ENCODE measurements at regions not wholly inside any gene's neighbourhood (a gene's known extent, or its start where the extent isn't known, plus 50 kb on each side); places are given as distances from the start of the nearest gene placed in this dataset.

DNA sequence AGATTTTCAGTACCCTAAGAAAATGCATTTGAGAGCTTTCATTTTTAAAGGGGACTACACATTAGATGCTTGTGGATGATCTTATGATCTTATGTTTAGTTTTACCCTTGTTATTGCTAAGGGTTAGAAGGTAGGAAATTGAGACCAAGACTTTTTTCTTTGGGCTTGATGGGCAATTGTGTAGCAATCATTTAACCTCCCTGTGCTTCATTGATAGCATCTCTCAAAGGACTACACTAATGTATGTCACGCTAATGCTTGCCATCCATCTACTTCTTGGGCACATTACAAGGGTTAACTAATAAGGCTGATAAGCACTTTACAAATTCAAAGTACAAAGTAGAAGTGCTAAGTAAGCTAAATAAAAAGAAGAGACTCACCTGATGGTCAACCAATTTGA, 189.3 kb upstream of the LRP1B start:
- no peaks in the 10 kb centered on the region for H3K9me3 ChIP-seq (ENCODE audit: control insufficient read depth, low read length)
- H3K27me3 ChIP-seq (ENCODE audit: control insufficient read depth in 1 of 2, insufficient read depth in 2 of 2, low read length in 1 of 2): no peaks in the 10 kb centered on the region
- no peak overlapping the region for H3K4me3 ChIP-seq (ENCODE audit: low read length in 2 of 2)
- no peak overlapping the region for H3K27ac ChIP-seq (ENCODE audit: low read depth in 1 of 2, low read length in 2 of 2)
- DNase-seq: no peak
- 87 to 99% methylated on average over 1 of the region's 1 CpG for WGBS, 2 donors
- no peaks in the 10 kb centered on the region for H3K4me1 ChIP-seq (ENCODE audit: control insufficient read depth in 1 of 2, insufficient read depth in 2 of 2, low read length in 2 of 2)
- ATAC-seq (ENCODE audit: low FRiP score): no peak
- intact Hi-C loops (cut with DNase I): no loop called here
- no peaks in the 10 kb centered on the region for H3K36me3 ChIP-seq (ENCODE audit: control insufficient read depth in 1 of 2, insufficient read depth in 2 of 2, low read length in 1 of 2)

DNA sequence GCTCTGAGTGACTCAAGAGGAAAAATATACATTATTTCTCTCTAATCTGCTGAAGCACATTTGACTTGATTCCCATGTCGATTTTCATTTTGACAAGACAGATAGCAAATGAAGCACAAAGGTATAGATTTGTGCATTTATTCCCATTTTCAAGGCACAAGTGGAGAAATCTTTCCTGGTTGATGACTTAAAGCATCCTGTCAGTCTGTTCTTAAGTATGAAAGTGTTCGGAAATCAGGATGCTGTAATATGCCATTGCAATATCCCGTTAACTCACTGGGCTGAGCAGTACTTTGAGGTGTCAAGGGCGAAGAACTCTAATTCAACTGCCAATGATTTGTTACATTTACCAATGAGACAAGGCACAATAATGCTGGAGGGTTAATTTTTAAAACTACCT, 185.2 kb upstream of the LRP1B start:
- H3K36me3 ChIP-seq (ENCODE audit: control insufficient read depth in 1 of 2, insufficient read depth in 2 of 2, low read length in 1 of 2): no peaks in the 10 kb centered on the region
- no peaks in the 10 kb centered on the region for H3K4me1 ChIP-seq (ENCODE audit: control insufficient read depth in 1 of 2, insufficient read depth in 2 of 2, low read length in 2 of 2)
- H3K9me3 ChIP-seq (ENCODE audit: control insufficient read depth, low read length): no peaks in the 10 kb centered on the region
- no peak for DNase-seq
- 89 to 90% methylated on average over 4 of the region's 4 CpGs for WGBS, 2 donors
- intact Hi-C loops (cut with DNase I): no loop called here
- H3K4me3 ChIP-seq (ENCODE audit: low read length in 2 of 2): no peak overlapping the region
- no peak for ATAC-seq (ENCODE audit: low FRiP score)
- H3K27ac ChIP-seq (ENCODE audit: low read depth in 1 of 2, low read length in 2 of 2): no peak overlapping the region
- H3K27me3 ChIP-seq (ENCODE audit: control insufficient read depth in 1 of 2, insufficient read depth in 2 of 2, low read length in 1 of 2): no peaks in the 10 kb centered on the region

DNA sequence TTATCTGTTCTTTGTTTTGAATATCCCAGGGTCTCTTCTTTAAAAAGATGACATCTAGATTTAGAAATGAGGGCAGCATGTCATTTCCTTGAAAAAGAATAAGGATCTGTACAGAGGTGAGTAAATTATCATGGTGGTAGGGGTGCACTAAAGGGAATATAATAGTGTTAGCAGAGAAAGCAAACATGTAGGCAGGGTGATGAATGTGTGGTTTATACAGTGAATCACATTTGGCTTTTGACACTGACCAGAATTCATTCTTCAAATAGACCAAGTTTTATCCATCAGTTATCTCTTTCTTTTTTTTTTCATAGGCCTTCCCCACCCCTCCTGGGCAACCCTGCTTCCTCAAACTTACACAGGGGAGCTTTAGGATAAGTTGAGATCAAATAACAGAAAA, 184.5 kb upstream of the LRP1B start:
- H3K27ac ChIP-seq (ENCODE audit: low read depth in 1 of 2, low read length in 2 of 2): no peak overlapping the region
- ATAC-seq (ENCODE audit: low FRiP score) (no peak), DNase-seq (no peak)
- H3K27me3 ChIP-seq (ENCODE audit: control insufficient read depth in 1 of 2, insufficient read depth in 2 of 2, low read length in 1 of 2): no peaks in the 10 kb centered on the region
- no peaks in the 10 kb centered on the region for H3K36me3 ChIP-seq (ENCODE audit: control insufficient read depth in 1 of 2, insufficient read depth in 2 of 2, low read length in 1 of 2)
- no peaks in the 10 kb centered on the region for H3K9me3 ChIP-seq (ENCODE audit: control insufficient read depth, low read length)
- no peak overlapping the region for H3K4me3 ChIP-seq (ENCODE audit: low read length in 2 of 2)
- intact Hi-C loops (cut with DNase I): no loop called here
- H3K4me1 ChIP-seq (ENCODE audit: control insufficient read depth in 1 of 2, insufficient read depth in 2 of 2, low read length in 2 of 2): no peaks in the 10 kb centered on the region

DNA sequence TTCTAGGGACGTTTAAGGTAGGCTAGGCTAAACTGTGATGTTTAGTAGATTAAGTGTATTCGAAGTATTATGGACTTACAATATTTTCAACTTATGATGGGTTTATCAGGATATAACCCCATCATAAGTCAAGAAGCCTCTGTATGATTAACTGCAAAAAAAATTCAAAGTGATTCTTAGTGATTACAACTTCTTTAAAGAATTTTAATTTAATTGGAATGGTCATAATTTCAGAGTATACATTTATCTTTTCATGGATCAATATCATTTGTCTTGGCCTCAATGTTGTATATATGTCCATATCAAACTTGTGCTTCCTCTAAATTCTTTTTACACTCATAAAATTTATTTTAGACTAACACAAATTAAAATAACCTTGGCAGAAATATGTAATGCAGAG, 183.3 kb upstream of the LRP1B start:
- Histone ChIP-seq H3K27me3 (ENCODE audit: control insufficient read depth in 1 of 2, insufficient read depth in 2 of 2, low read length in 1 of 2) (no peaks in the 10 kb centered on the region), H3K4me3 (ENCODE audit: low read length in 2 of 2) (no peak overlapping the region), H3K9me3 (ENCODE audit: control insufficient read depth, low read length) (peaks cover 2% of the 10 kb centered on the region), H3K36me3 (ENCODE audit: control insufficient read depth in 1 of 2, insufficient read depth in 2 of 2, low read length in 1 of 2) (no peaks in the 10 kb centered on the region), H3K4me1 (ENCODE audit: control insufficient read depth in 1 of 2, insufficient read depth in 2 of 2, low read length in 2 of 2) (no peaks in the 10 kb centered on the region), H3K27ac (ENCODE audit: low read depth in 1 of 2, low read length in 2 of 2) (no peak overlapping the region)
- 71 to 81% methylated on average over 2 of the region's 2 CpGs for WGBS, 2 donors
- intact Hi-C loops (cut with DNase I): no loop called here
- DNase-seq: no peak
- no peak for ATAC-seq (ENCODE audit: low FRiP score)

DNA sequence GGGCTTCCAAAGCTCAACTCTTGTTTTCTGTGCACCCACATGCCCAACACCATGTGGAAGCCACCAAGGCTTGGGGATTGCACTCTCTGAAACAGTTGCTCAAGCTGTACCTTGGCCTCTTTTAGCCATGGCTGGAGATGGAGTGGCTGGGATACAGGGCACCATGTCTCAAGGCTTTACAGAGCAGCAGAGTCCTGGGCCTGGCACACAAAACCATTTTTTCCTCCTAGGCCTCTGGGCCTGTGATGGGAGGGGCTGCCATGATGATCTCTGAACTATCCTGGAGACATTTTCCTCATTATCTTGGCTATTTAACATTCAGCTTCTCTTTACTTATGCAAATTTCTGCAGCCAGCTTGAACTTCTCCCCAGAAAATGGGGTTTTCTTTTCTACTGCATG, 179.7 kb upstream of the LRP1B start:
- no peak overlapping the region for H3K4me3 ChIP-seq (ENCODE audit: low read length in 2 of 2)
- no peaks in the 10 kb centered on the region for H3K4me1 ChIP-seq (ENCODE audit: control insufficient read depth in 1 of 2, insufficient read depth in 2 of 2, low read length in 2 of 2)
- H3K27me3 ChIP-seq (ENCODE audit: control insufficient read depth in 1 of 2, insufficient read depth in 2 of 2, low read length in 1 of 2): no peaks in the 10 kb centered on the region
- H3K36me3 ChIP-seq (ENCODE audit: control insufficient read depth in 1 of 2, insufficient read depth in 2 of 2, low read length in 1 of 2): no peaks in the 10 kb centered on the region
- ATAC-seq (ENCODE audit: low FRiP score) (no peak), DNase-seq (no peak)
- intact Hi-C loops (cut with DNase I): no loop called here
- H3K9me3 ChIP-seq (ENCODE audit: control insufficient read depth, low read length): peaks cover 2% of the 10 kb centered on the region
- no peak overlapping the region for H3K27ac ChIP-seq (ENCODE audit: low read depth in 1 of 2, low read length in 2 of 2)

DNA sequence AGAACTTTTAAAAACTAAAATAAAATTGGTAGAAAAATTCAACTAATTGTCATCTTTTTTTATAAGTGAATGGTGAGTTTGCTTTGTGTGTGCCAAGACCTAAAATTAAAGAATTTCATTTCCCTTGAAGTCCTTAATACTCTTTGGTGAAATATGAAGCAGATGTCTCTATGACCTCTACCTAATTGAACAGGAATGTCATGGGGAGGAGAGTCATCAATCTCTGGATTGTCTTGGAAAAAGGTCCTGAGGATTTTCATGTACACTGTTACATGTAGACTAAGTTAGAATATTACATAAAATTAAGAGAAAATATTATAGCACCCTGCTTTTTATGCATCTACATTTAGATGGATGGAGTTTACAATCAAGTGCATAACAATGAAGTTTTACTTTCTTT, 177.9 kb upstream of the LRP1B start:
- intact Hi-C loops (cut with DNase I): no loop called here
- no peak for ATAC-seq (ENCODE audit: low FRiP score)
- H3K27ac ChIP-seq (ENCODE audit: low read depth in 1 of 2, low read length in 2 of 2): no peak overlapping the region

DNA sequence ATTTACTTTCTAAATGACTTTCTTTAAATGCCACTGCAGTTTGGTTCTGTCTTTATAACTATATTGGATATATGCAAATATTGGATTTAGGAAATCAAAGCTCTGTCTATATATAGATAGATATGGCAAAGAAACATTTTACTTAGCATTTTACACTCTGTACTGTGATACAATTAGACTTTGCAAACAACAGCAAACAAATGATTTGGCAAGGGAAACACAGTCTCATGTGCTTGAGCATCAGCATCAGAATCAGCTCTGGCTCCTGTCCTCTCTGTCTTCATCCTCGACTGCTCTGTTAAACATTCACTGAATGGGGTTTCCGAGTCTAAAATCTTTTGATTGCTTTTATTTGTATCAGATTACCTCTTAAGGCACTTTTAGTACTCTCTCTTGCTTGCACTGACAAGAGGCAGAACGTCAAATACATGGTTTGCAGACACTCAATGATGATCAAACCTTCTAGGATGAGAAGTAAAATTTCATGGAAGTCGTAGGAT, 176.8 kb upstream of the LRP1B start:
- H3K9me3 ChIP-seq (ENCODE audit: control insufficient read depth, low read length): peaks cover 2% of the 10 kb centered on the region
- ATAC-seq (ENCODE audit: low FRiP score): no peak
- H3K4me3 ChIP-seq (ENCODE audit: low read length in 2 of 2): no peak overlapping the region
- H3K4me1 ChIP-seq (ENCODE audit: control insufficient read depth in 1 of 2, insufficient read depth in 2 of 2, low read length in 2 of 2): no peaks in the 10 kb centered on the region
- no peak for DNase-seq
- intact Hi-C loops (cut with DNase I): no loop called here
- H3K27me3 ChIP-seq (ENCODE audit: control insufficient read depth in 1 of 2, insufficient read depth in 2 of 2, low read length in 1 of 2): no peaks in the 10 kb centered on the region
- 69 to 71% methylated on average over 4 of the region's 4 CpGs for WGBS, 2 donors
- H3K27ac ChIP-seq (ENCODE audit: low read depth in 1 of 2, low read length in 2 of 2): no peak overlapping the region
- no peaks in the 10 kb centered on the region for H3K36me3 ChIP-seq (ENCODE audit: control insufficient read depth in 1 of 2, insufficient read depth in 2 of 2, low read length in 1 of 2)

More for the DNA sequence above, 177.9 kb upstream of the LRP1B start:
- DNase-seq: no peak
- Histone ChIP-seq H3K4me3 (ENCODE audit: low read length in 2 of 2) (no peak overlapping the region), H3K4me1 (ENCODE audit: control insufficient read depth in 1 of 2, insufficient read depth in 2 of 2, low read length in 2 of 2) (no peaks in the 10 kb centered on the region), H3K27me3 (ENCODE audit: control insufficient read depth in 1 of 2, insufficient read depth in 2 of 2, low read length in 1 of 2) (no peaks in the 10 kb centered on the region), H3K36me3 (ENCODE audit: control insufficient read depth in 1 of 2, insufficient read depth in 2 of 2, low read length in 1 of 2) (no peaks in the 10 kb centered on the region), H3K9me3 (ENCODE audit: control insufficient read depth, low read length) (peaks cover 2% of the 10 kb centered on the region)

DNA sequence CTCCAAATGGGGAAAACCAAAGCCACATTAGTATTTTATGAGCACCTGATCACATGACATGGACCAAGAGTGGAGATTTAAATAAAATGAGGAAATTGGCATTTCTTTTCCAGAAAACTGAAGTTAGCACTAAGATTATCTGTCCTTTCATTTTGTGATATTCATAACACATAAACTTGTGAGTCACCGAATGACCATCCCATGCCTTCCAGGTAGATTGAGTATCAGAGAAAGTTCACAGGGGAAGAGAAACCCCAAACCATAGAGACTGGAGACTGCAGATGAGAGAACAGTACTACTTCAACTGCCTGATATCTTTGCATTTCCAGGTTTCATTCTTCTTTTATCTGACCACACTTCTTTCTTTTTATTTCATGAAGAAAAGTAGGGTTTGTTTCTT, 176.3 kb upstream of the LRP1B start:
- no peaks in the 10 kb centered on the region for H3K36me3 ChIP-seq (ENCODE audit: control insufficient read depth in 1 of 2, insufficient read depth in 2 of 2, low read length in 1 of 2)
- intact Hi-C loops (cut with DNase I): no loop called here
- no peaks in the 10 kb centered on the region for H3K4me1 ChIP-seq (ENCODE audit: control insufficient read depth in 1 of 2, insufficient read depth in 2 of 2, low read length in 2 of 2)
- 89 to 91% methylated on average over 1 of the region's 1 CpG for WGBS, 2 donors
- ATAC-seq (ENCODE audit: low FRiP score) (no peak), DNase-seq (no peak)
- no peak overlapping the region for H3K27ac ChIP-seq (ENCODE audit: low read depth in 1 of 2, low read length in 2 of 2)
- H3K4me3 ChIP-seq (ENCODE audit: low read length in 2 of 2): no peak overlapping the region
- no peaks in the 10 kb centered on the region for H3K27me3 ChIP-seq (ENCODE audit: control insufficient read depth in 1 of 2, insufficient read depth in 2 of 2, low read length in 1 of 2)
- H3K9me3 ChIP-seq (ENCODE audit: control insufficient read depth, low read length): peaks cover 2% of the 10 kb centered on the region

DNA sequence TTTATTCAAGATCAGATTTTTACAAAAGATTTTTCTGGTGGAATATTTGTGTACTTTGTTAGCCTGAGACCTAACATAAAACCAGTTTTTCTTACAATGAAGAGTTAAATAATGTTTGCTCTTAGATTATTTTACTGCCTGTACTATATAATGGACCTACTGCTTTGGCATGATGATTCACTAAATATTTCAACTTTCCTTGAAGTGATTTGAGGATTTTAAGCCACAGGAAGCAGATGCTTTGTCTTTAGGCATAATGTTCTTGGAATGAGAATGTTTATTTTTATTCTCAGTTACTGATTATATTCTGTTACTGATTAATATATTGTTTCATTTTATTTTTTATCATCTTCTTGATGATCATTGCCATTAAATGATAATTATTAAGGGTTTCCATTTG, 175.3 kb upstream of the LRP1B start:
- Histone ChIP-seq H3K27me3 (ENCODE audit: control insufficient read depth in 1 of 2, insufficient read depth in 2 of 2, low read length in 1 of 2) (no peaks in the 10 kb centered on the region), H3K4me3 (ENCODE audit: low read length in 2 of 2) (no peak overlapping the region), H3K9me3 (ENCODE audit: control insufficient read depth, low read length) (peaks cover 2% of the 10 kb centered on the region), H3K36me3 (ENCODE audit: control insufficient read depth in 1 of 2, insufficient read depth in 2 of 2, low read length in 1 of 2) (no peaks in the 10 kb centered on the region), H3K27ac (ENCODE audit: low read depth in 1 of 2, low read length in 2 of 2) (no peak overlapping the region), H3K4me1 (ENCODE audit: control insufficient read depth in 1 of 2, insufficient read depth in 2 of 2, low read length in 2 of 2) (no peaks in the 10 kb centered on the region)
- intact Hi-C loops (cut with DNase I): no loop called here
- DNase-seq: no peak
- ATAC-seq (ENCODE audit: low FRiP score): no peak

DNA sequence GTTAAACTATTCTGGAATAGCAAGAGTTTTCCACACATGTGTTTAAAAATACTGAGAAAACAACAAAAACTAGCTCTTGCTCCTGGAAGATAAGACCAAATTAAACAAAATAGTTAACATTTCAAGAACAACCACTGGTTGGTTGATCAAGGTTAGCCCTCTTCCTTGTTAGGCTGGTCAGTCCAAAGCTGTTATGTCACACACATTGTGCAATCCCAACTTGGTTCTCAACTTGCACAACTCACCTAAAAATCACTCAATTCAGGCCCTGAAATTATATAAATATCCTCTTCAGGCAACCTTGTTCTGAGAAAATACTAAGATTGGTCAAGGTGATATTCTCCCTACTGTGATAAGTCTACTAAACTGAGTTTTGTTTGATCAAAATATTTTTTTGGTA, 169.7 kb upstream of the LRP1B start:
- H3K36me3 ChIP-seq (ENCODE audit: control insufficient read depth in 1 of 2, insufficient read depth in 2 of 2, low read length in 1 of 2): no peaks in the 10 kb centered on the region
- no peak overlapping the region for H3K27ac ChIP-seq (ENCODE audit: low read depth in 1 of 2, low read length in 2 of 2)
- no peaks in the 10 kb centered on the region for H3K4me1 ChIP-seq (ENCODE audit: control insufficient read depth in 1 of 2, insufficient read depth in 2 of 2, low read length in 2 of 2)
- ATAC-seq (ENCODE audit: low FRiP score) (no peak), DNase-seq (no peak)
- intact Hi-C loops (cut with DNase I): no loop called here
- no peaks in the 10 kb centered on the region for H3K27me3 ChIP-seq (ENCODE audit: control insufficient read depth in 1 of 2, insufficient read depth in 2 of 2, low read length in 1 of 2)
- no peak overlapping the region for H3K4me3 ChIP-seq (ENCODE audit: low read length in 2 of 2)
- no peaks in the 10 kb centered on the region for H3K9me3 ChIP-seq (ENCODE audit: control insufficient read depth, low read length)

Measured in aorta (tissue), 5 donors.